MCF 10A (cell line): ENCODE measurements at regions not wholly inside any gene's neighbourhood (a gene's known extent, or its start where the extent isn't known, plus 50 kb on each side); places are given as distances from the start of the nearest gene placed in this dataset.

Source experiments
- BruUV-seq: library from RNA; stranded (reverse); fragments of 400-500 nt; replicated peaks from 2 replicates; lab custom pipeline; 2021; lab: Mats Ljungman, UMichigan
- CTCF ChIA-PET: fragments of 300-600 bp; sonication (Branson Sonifier 250); formaldehyde crosslinking; extraction: SDS; loops from one replicate; lab custom pipeline; 2021; ENCODE audit warnings: antibody characterized with exemption, inconsistent platforms; lab: Yijun Ruan, JAX
- POLR2A ChIA-PET: fragments of 300-600, 350-650 bp; sonication (Branson Sonifier 250); formaldehyde crosslinking; extraction: SDS; loops from one replicate; lab custom pipeline; 2020; ENCODE audit warnings: antibody characterized with exemption, inconsistent platforms; lab: Yijun Ruan, JAX
- DNase-seq: peaks from one replicate; pipeline ENCODE4 v3.0.0-alpha.2; 2018; ENCODE audit not compliant: unreplicated experiment
- H3K27ac Mint-ChIP-seq: one replicate; pipeline ENCODE4 v1.8.0; 2022; ENCODE audit warnings: mild to moderate bottlenecking, low read depth, mixed read lengths; ENCODE audit not compliant: unreplicated experiment
- H3K27me3 Mint-ChIP-seq: one replicate; pipeline ENCODE4 v1.8.0; 2022; ENCODE audit warnings: mixed read lengths; ENCODE audit not compliant: insufficient read depth, unreplicated experiment
- H3K36me3 Mint-ChIP-seq: one replicate; pipeline ENCODE4 v1.8.0; 2022; ENCODE audit warnings: mild to moderate bottlenecking, moderate library complexity, mixed read lengths; ENCODE audit not compliant: insufficient read depth, unreplicated experiment
- H3K4me1 Mint-ChIP-seq: one replicate; pipeline ENCODE4 v1.8.0; 2022; ENCODE audit warnings: mixed read lengths; ENCODE audit not compliant: insufficient read depth, unreplicated experiment
- H3K4me3 Mint-ChIP-seq: one replicate; pipeline ENCODE4 v1.8.0; 2022; ENCODE audit warnings: mild to moderate bottlenecking, moderate library complexity, mixed read lengths; ENCODE audit not compliant: unreplicated experiment
- H3K9me3 Mint-ChIP-seq: one replicate; pipeline ENCODE4 v1.8.0; 2022; ENCODE audit warnings: mixed read lengths; ENCODE audit not compliant: unreplicated experiment
- intact Hi-C: fragments of 100-400 bp; cut with micrococcal nuclease; formaldehyde crosslinking; loops from 2 replicates; pipeline ENCODE4 v1.14.1; 2022
- TF ChIP-seq, protein P1 (sequence below): fragments of 200-600 bp; IDR thresholded peaks from one replicate; pipeline ENCODE4 v1.8.0; 2022; ENCODE audit warnings: antibody characterized with exemption, mild to moderate bottlenecking; ENCODE audit not compliant: unreplicated experiment

GRCh38 chr1:18015719-18016118 is 91.9 kb upstream of the IGSF21 start:
- no peak for DNase-seq
- Mint-ChIP-seq H3K4me1 (no peaks in the 10 kb centered on the region), H3K27ac (no peak overlapping the region), H3K27me3 (peaks cover 70% of the 10 kb centered on the region), H3K36me3 (no peaks in the 10 kb centered on the region), H3K4me3 (no peak overlapping the region), H3K9me3 (no peaks in the 10 kb centered on the region)
- intact Hi-C loops = no loop called here
- CTCF ChIA-PET = no interaction called here
- TF ChIP-seq, protein P1, sequence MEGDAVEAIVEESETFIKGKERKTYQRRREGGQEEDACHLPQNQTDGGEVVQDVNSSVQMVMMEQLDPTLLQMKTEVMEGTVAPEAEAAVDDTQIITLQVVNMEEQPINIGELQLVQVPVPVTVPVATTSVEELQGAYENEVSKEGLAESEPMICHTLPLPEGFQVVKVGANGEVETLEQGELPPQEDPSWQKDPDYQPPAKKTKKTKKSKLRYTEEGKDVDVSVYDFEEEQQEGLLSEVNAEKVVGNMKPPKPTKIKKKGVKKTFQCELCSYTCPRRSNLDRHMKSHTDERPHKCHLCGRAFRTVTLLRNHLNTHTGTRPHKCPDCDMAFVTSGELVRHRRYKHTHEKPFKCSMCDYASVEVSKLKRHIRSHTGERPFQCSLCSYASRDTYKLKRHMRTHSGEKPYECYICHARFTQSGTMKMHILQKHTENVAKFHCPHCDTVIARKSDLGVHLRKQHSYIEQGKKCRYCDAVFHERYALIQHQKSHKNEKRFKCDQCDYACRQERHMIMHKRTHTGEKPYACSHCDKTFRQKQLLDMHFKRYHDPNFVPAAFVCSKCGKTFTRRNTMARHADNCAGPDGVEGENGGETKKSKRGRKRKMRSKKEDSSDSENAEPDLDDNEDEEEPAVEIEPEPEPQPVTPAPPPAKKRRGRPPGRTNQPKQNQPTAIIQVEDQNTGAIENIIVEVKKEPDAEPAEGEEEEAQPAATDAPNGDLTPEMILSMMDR = no peak
- POLR2A ChIA-PET = no interaction called here
- BruUV-seq = no TSS peak

DNA sequence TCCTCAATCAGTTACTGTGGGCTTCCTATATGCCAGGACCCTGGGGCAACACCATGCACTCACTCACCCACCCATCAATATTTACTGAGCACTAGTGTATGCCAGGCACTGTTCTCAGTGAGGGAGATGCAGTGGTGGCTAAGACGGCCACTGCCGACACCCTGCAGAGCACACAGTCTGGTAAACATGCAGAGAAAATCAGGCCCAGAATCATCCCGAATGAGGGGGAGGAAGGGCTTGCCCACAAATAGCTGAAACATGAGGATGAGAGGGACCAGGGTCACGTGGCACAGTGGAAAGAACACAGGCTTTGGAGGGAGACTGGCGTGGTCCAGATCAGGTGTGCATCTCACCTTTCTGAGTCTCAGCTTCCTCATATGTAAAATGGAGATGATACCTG is 89.2 kb upstream of the IGSF21 start:
- Mint-ChIP-seq H3K4me3 (no peak overlapping the region), H3K9me3 (no peaks in the 10 kb centered on the region), H3K27me3 (peaks cover 96% of the 10 kb centered on the region), H3K4me1 (no peaks in the 10 kb centered on the region), H3K36me3 (no peaks in the 10 kb centered on the region), H3K27ac (no peak overlapping the region)
- CTCF ChIA-PET = interaction anchor here (0.6 kb wide), 1 partner anchor 83 kb away, joined by 3 read pairs; no protein-coding TSS in a partner anchor
- intact Hi-C loops = no loop called here
- no TSS peak for BruUV-seq
- no peak for DNase-seq
- POLR2A ChIA-PET = interaction anchor here (0.7 kb wide), 1 partner anchor 381 kb away, joined by 3 read pairs; no protein-coding TSS in a partner anchor
- TF ChIP-seq, protein P1 = no peak

- no peaks in the 10 kb centered on the region for H3K4me1 Mint-ChIP-seq
- no TSS peak for BruUV-seq
- TF ChIP-seq, protein P1 = no peak
- H3K9me3 Mint-ChIP-seq = no peaks in the 10 kb centered on the region
- DNase-seq = no peak
- CTCF ChIA-PET = interaction anchor here (0.6 kb wide), 1 partner anchor 74 kb away, joined by 3 read pairs; no protein-coding TSS in a partner anchor
- H3K4me3 Mint-ChIP-seq = no peak overlapping the region
- H3K27ac Mint-ChIP-seq = no peak overlapping the region
- intact Hi-C loops = no loop called here
- peaks cover 96% of the 10 kb centered on the region for H3K27me3 Mint-ChIP-seq
- no peaks in the 10 kb centered on the region for H3K36me3 Mint-ChIP-seq
- POLR2A ChIA-PET = interaction anchor here (1.0 kb wide), 1 partner anchor 17 kb away, joined by 3 read pairs; no protein-coding TSS in a partner anchor
Observed at GRCh38 chr1:18020021-18020817, 87.4 kb upstream of the IGSF21 start.

- BruUV-seq = no TSS peak
- no peak overlapping the region for H3K27ac Mint-ChIP-seq
- peaks cover 96% of the 10 kb centered on the region for H3K27me3 Mint-ChIP-seq
- intact Hi-C loops = no loop called here
- no peaks in the 10 kb centered on the region for H3K9me3 Mint-ChIP-seq
- ChIA-PET POLR2A (interaction anchor here (0.7 to 1.0 kb wide), 2 partner anchors 16 to 79 kb away, joined by 3 read pairs; no protein-coding TSS in a partner anchor), CTCF (no interaction called here)
- no peak for DNase-seq
- no peak overlapping the region for H3K4me3 Mint-ChIP-seq
- no peaks in the 10 kb centered on the region for H3K4me1 Mint-ChIP-seq
- TF ChIP-seq, protein P1 = no peak
- H3K36me3 Mint-ChIP-seq = no peaks in the 10 kb centered on the region
Observed at GRCh38 chr1:18021242-18021641, 86.4 kb upstream of the IGSF21 start.
